GM18907 (cell line): ENCODE measurements at regions not wholly inside any gene's neighbourhood (a gene's known extent, or its start where the extent isn't known, plus 50 kb on each side); places are given as distances from the start of the nearest gene placed in this dataset.

Experiments
- ATAC-seq: cut with Tn5 transposase; IDR thresholded peaks from one replicate; pipeline ENCODE4 v1.9.1; 2021; ENCODE audit warnings: mild to moderate bottlenecking, moderate library complexity; ENCODE audit not compliant: unreplicated experiment

GRCh38 chr12:82047446-82047845, 288.3 kb upstream of the PPFIA2 start:
- ATAC-seq: no peak

- peak; percentile 67 for ATAC-seq
Measured at GRCh38 chr12:82040987-82041743, 282.0 kb upstream of the PPFIA2 start.

DNA sequence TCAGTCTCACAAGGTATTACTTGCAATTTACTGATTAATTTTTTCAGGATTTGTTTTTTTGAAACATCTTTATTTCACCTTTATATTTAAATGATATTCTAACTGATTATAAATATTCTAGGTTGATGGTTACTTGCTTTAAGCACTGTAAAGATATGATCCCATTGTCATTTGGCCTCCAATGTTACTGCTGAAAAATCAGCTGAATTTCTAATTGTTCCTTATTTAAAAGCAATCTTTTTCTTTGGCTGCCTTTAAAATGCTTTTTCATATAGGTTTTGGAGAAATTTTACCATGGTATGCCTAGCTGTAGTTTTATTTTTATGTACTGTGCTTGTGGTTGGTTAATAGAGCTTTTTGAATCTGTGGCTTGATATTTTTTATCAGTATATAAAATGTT, 275.6 kb upstream of the PPFIA2 start:
- no peak for ATAC-seq

- ATAC-seq: no peak
Measured at GRCh38 chr12:82029936-82030335, 270.8 kb upstream of the PPFIA2 start.

DNA sequence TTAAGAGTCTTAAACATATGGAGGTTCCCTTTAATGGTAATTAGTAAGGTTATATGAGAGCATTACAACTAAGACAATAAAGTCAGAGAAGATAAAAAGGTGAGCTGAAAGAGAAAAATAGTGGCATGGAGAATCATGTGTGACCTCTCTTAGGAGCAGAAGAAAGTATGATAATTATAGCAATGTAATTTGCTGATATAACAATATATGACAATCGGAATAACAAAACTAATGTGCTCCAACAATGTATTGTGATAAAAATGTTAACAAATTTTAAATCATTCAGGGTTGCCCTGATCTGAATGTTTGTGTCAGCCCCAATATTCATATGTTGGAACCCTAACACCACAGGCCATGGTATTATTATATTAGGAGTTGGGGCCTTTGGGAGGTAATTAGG, 269.6 kb upstream of the PPFIA2 start:
- no peak for ATAC-seq

DNA sequence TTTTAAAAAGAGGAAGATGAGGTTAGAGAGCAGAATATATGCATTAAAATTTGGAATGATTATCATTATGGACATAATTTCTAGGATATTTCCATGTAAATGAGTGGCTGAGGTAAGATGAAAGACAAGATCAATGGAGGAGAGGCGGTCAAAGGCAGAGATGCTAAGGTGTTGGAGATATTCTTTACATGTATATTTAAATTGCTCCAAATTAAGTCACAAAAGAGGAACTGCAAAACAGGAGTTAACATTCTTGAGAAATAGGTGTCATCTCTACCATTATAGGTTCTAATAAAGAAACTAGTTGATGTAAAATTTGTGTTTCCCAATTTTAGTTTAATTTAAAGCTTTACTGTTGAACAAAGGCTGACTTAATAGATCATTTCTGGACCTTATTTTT, 268.5 kb upstream of the PPFIA2 start:
- no peak for ATAC-seq

GRCh38 chr12:82025462-82025861, 266.3 kb upstream of the PPFIA2 start:
- ATAC-seq: no peak

DNA sequence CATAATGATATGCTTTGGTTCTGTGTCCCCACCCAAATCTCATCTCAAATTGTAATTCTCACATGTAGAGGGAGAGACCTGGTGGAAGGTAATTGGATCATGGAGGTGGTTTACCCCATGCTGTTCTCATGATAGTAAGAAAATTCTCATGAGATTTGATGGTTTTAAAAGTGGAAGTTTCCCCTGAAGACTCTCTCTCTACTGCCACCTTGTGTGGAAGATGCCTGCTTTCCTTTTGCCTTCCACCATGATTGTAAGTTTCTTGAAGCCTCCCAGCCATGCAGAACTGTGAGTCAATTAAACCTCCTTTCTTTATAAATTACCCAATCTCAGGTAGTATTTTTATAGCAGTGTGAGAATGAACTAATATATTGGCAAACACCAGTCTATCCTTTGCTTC, 260.4 kb upstream of the PPFIA2 start:
- ATAC-seq: no peak

DNA sequence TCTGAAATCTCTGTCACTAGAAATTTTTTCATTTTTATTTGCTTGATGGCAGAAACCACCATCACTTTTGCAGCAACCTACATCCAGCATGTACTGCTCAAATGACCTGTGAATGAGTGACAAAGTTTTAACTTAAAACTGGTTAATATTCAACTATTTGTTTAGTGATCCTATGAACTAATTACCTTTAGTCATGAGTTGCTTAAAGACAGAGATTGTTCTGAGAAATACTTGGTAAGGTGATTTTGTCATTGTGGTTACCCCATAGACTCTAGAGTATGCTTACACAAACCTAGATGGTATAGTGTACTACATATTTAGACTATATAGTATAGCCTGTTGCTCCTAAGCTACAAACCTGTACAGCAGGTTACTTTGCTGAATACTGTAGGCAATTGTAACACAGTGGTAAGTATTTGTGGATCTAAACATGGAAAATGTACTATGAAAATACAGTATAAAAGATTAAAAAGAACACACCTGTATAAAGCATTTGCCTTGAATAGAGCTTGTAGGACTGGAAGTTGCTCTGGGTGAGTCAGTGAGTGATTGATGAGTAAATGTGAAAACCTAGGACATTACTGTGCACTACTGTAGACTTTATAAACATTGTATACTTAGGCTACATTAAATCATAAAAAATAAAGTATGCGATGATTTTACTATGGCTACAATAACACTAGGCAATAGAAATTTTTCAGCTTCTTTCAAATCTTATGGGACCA, 256.6 kb upstream of the PPFIA2 start:
- peak; percentile 100 for ATAC-seq

DNA sequence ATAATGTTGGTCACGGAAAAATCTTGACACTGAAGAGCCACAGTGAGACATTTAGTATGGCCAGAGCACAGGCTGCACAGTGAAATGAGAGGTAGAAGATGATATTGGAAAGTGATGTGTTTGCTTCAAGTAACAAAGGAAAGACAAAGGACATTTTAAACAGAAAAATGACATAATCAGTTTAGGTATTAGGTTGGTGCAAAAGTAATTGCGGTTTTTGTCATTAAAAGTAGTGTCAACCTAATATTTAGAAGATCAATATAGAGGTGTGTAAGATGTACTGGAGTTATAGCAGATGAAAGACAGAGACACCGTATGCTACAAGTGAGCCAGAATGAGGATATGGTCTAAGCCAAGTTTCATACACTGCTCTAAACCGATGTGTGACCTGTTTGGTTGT, 253.0 kb upstream of the PPFIA2 start:
- ATAC-seq: no peak

DNA sequence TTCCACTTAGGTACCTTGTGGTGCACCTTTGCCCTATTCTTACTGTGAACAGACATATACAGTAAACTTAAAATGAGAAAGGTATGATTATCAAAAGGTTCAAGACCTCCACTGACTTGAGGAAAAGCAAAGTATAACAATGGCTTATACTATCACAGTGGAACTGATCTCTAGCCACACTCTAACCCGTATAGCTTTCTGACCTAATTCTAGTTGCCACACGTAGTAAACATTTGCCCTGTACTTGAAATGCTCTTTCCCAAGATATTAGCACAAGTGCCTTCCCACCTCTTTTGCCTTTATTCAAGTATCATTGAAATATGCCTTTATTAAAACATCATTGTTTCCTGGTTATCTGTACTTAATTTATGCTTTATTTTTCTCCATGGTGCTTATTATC, 250.4 kb upstream of the PPFIA2 start:
- no peak for ATAC-seq

- ATAC-seq: no peak
Measured at GRCh38 chr12:82008251-82008650, 249.1 kb upstream of the PPFIA2 start.

- ATAC-seq: no peak
Measured at GRCh38 chr12:81998761-81999378, 239.7 kb upstream of the PPFIA2 start.

GRCh38 chr12:81992461-81992860, 233.3 kb upstream of the PPFIA2 start:
- peak; percentile 81 for ATAC-seq

DNA sequence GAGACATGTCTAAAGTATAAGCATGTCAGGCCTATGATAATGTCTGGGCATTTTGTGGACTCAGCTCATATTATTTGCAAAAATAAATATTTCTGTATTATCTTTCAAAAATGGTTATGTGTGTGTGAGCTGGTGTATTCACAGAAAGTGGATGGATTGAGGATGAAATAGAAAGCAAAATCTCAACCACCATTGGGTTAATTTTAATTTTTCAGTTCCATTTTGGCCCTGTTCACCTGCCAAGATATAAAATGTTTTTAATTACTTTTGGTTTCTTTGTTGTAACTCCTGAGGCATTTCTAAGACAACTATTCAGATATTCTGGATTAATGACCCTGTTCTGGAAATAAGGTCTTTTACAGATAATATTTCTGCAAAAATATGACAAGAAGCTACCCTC, 232.7 kb upstream of the PPFIA2 start:
- ATAC-seq: peak; percentile 47

- no peak for ATAC-seq
Measured at GRCh38 chr12:81988362-81988761, 229.2 kb upstream of the PPFIA2 start.

GRCh38 chr12:81987371-81987770, 228.2 kb upstream of the PPFIA2 start:
- ATAC-seq: no peak

- no peak for ATAC-seq
Measured at GRCh38 chr12:81976661-81977060, 217.5 kb upstream of the PPFIA2 start.

- peak; percentile 48 for ATAC-seq
Measured at GRCh38 chr12:81974762-81975161, 215.6 kb upstream of the PPFIA2 start.

DNA sequence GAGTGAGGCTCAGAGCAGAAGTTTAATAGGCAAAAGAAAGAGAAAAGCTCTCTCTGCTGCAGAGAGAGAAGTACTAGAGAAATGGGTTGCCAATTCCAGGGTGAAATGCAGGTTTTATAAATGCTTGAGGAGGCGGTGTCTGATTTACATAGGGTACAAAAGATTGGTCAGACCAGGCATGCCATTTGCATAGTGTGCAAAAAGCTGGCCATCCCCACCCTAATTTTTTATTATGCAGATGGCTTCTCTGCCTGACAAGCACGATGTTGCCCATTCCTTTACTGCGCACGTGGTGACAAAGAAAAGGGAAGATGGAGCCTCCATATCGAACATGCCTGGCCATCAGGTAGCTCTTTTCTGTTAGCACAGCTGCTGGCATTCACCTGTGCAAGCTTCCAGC, 209.3 kb upstream of the PPFIA2 start:
- ATAC-seq: no peak

GRCh38 chr12:81963636-81964035, 204.5 kb upstream of the PPFIA2 start:
- no peak for ATAC-seq

- no peak for ATAC-seq
Measured at GRCh38 chr12:81963026-81963425, 203.9 kb upstream of the PPFIA2 start.
